ENCODE measurements at regions not wholly inside any gene's neighbourhood (a gene's known extent, or its start where the extent isn't known, plus 50 kb on each side); places are given as distances from the start of the nearest gene placed in this dataset.

DNA sequence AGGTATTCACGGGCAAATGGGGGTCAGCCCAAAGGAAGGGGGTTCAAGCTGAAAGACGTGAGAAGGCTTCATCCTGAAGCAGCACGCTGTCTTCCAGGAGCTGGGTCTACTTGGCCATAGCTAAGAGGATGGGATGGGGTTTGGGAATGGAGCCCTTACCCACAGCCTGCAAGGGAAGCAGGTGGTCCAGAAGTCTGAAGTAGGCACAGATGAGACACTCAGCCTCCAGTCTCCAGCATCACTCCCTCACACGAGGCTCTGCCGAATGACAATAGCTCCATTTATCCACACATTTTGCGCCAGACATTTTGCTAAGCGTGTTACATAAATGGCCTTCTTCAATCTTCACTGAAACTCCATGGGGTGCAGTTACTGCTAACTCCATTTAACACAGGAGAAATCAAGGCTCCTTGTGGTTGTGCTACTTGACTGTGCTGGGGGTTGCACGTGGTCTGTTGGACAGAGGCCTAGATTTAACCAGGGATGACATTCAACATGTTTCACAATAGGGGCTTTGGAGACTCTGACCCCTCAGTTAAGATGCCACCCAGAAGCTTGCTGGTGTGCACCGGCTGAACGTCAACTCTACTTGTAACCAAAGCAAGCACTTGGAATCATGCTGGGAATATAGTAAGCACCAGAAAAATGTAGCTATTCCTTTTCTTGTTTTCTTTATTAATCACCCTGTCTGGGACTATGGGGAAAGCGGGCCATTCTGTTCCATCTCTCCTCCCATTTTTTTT is 85.3 kb downstream of the FAM241B start:
- TF ChIP-seq, protein P1, sequence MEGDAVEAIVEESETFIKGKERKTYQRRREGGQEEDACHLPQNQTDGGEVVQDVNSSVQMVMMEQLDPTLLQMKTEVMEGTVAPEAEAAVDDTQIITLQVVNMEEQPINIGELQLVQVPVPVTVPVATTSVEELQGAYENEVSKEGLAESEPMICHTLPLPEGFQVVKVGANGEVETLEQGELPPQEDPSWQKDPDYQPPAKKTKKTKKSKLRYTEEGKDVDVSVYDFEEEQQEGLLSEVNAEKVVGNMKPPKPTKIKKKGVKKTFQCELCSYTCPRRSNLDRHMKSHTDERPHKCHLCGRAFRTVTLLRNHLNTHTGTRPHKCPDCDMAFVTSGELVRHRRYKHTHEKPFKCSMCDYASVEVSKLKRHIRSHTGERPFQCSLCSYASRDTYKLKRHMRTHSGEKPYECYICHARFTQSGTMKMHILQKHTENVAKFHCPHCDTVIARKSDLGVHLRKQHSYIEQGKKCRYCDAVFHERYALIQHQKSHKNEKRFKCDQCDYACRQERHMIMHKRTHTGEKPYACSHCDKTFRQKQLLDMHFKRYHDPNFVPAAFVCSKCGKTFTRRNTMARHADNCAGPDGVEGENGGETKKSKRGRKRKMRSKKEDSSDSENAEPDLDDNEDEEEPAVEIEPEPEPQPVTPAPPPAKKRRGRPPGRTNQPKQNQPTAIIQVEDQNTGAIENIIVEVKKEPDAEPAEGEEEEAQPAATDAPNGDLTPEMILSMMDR (IDR thresholded peaks at IDR 0.05): no peak
- TF ChIP-seq POLR2A (IDR thresholded peaks at IDR 0.05): no peak
